ENCODE measurements at regions not wholly inside any gene's neighbourhood (a gene's known extent, or its start where the extent isn't known, plus 50 kb on each side); places are given as distances from the start of the nearest gene placed in this dataset.
"Not testable (repeated sequence)": the region's sequence is repeated elsewhere in the genome, so short reads cannot be mapped to it uniquely, and the experiment has no call there.

GRCh38 chr2:49715597-49715996 lies 561.3 kb upstream of the FSHR start:
- H3K79me2 ChIP-seq (ENCODE audit: insufficient read depth, low read length): no peaks in the 10 kb centered on the region
- no peak for TF ChIP-seq EZH2 (IDR thresholded peaks at IDR 0.05; ENCODE audit: borderline replicate concordance, low read length)
- H2AFZ ChIP-seq (ENCODE audit: low read length): no peak overlapping the region
- H3F3A ChIP-seq (ENCODE audit: insufficient read depth, low read length): no peaks in the 10 kb centered on the region
- no peaks in the 10 kb centered on the region for H3K9me2 ChIP-seq (ENCODE audit: low read depth, low read length)
- H3K9ac ChIP-seq (ENCODE audit: low read length): no peak overlapping the region
- no peak overlapping the region for H3K4me2 ChIP-seq (ENCODE audit: low read length)
- no peak overlapping the region for H3K4me3 ChIP-seq (ENCODE audit: low read depth, low read length, poor library complexity, severe bottlenecking)
- no peaks in the 10 kb centered on the region for H4K20me1 ChIP-seq (ENCODE audit: insufficient read depth, low read length)
- no peaks in the 10 kb centered on the region for H3K4me1 ChIP-seq (ENCODE audit: insufficient read depth, low read length, severe bottlenecking)
- H3K27me3 ChIP-seq (ENCODE audit: insufficient read depth, low read length): no peaks in the 10 kb centered on the region
- no peak overlapping the region for H3K27ac ChIP-seq (ENCODE audit: low read depth, low read length, poor library complexity, severe bottlenecking)
- no peaks in the 10 kb centered on the region for H3K36me3 ChIP-seq (ENCODE audit: insufficient read depth, low read length)
- H3K9me3 ChIP-seq (ENCODE audit: low read length): no peaks in the 10 kb centered on the region

DNA sequence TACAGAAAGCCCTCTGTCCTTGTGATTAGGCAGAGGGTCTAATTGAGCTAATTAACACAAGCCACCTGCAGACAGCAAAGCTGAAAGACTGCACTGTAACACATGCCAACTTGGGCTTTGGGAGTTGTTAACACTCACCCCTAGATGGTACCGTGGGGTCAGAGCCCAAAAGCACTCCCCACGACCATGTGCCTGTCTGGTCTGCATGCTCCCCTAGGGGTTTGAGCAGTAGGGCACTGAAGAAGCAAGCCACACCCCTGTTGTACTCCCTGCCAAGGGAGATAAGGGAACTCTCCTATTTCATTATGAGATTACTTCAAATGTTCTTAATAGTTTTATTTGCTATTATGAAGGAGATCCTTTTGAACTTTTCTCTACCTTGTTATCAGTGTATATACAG lies 560.1 kb upstream of the FSHR start:
- H3K79me2 ChIP-seq (ENCODE audit: insufficient read depth, low read length): no peaks in the 10 kb centered on the region
- H3K27ac ChIP-seq (ENCODE audit: low read depth, low read length, poor library complexity, severe bottlenecking): no peak overlapping the region
- no peak overlapping the region for H3K9ac ChIP-seq (ENCODE audit: low read length)
- no peaks in the 10 kb centered on the region for H3K9me2 ChIP-seq (ENCODE audit: low read depth, low read length)
- TF ChIP-seq EZH2 (IDR thresholded peaks at IDR 0.05; ENCODE audit: borderline replicate concordance, low read length) (no peak), CTCF (IDR thresholded peaks at IDR 0.05; ENCODE audit: low read length) (no peak)
- H3K4me2 ChIP-seq (ENCODE audit: low read length): no peak overlapping the region
- H3F3A ChIP-seq (ENCODE audit: insufficient read depth, low read length): no peaks in the 10 kb centered on the region
- no peaks in the 10 kb centered on the region for H3K4me1 ChIP-seq (ENCODE audit: insufficient read depth, low read length, severe bottlenecking)
- H3K27me3 ChIP-seq (ENCODE audit: insufficient read depth, low read length): no peaks in the 10 kb centered on the region
- H4K20me1 ChIP-seq (ENCODE audit: insufficient read depth, low read length): no peaks in the 10 kb centered on the region
- no peak overlapping the region for H2AFZ ChIP-seq (ENCODE audit: low read length)
- no peaks in the 10 kb centered on the region for H3K36me3 ChIP-seq (ENCODE audit: insufficient read depth, low read length)
- no peak overlapping the region for H3K4me3 ChIP-seq (ENCODE audit: low read depth, low read length, poor library complexity, severe bottlenecking)
- H3K9me3 ChIP-seq (ENCODE audit: low read length): no peaks in the 10 kb centered on the region

DNA sequence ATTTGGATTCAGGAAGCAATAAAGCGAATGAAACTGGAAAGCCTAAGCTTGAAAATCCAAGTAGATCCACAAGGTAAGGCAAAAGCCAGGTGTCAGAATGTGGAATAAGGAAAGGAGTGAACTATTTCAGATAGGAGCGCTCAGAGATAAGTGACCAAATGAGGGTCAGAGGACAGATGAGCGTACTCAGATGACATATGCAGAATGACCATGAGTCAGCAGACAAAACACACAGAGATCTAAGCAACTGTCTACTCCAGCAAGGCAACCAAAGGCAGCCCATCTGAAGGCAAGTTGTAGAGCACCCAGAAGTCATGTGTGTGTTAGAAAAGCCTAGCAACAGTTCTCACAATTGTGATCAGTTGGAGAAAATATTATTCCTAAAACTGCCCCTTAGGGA lies 548.4 kb upstream of the FSHR start:
- no peak overlapping the region for H3K27ac ChIP-seq (ENCODE audit: low read depth, low read length, poor library complexity, severe bottlenecking)
- no peaks in the 10 kb centered on the region for H3K36me3 ChIP-seq (ENCODE audit: insufficient read depth, low read length)
- no peaks in the 10 kb centered on the region for H3K79me2 ChIP-seq (ENCODE audit: insufficient read depth, low read length)
- H3K4me2 ChIP-seq (ENCODE audit: low read length): no peak overlapping the region
- no peak overlapping the region for H3K9ac ChIP-seq (ENCODE audit: low read length)
- no peak for TF ChIP-seq EZH2 (IDR thresholded peaks at IDR 0.05; ENCODE audit: borderline replicate concordance, low read length)
- TF ChIP-seq CTCF (IDR thresholded peaks at IDR 0.05; ENCODE audit: low read length): no peak
- no peak overlapping the region for H3K4me3 ChIP-seq (ENCODE audit: low read depth, low read length, poor library complexity, severe bottlenecking)
- no peaks in the 10 kb centered on the region for H3K9me2 ChIP-seq (ENCODE audit: low read depth, low read length)
- H3K9me3 ChIP-seq (ENCODE audit: low read length): no peaks in the 10 kb centered on the region
- H3K4me1 ChIP-seq (ENCODE audit: insufficient read depth, low read length, severe bottlenecking): no peaks in the 10 kb centered on the region
- H3K27me3 ChIP-seq (ENCODE audit: insufficient read depth, low read length): no peaks in the 10 kb centered on the region
- no peaks in the 10 kb centered on the region for H3F3A ChIP-seq (ENCODE audit: insufficient read depth, low read length)
- no peak overlapping the region for H2AFZ ChIP-seq (ENCODE audit: low read length)
- H4K20me1 ChIP-seq (ENCODE audit: insufficient read depth, low read length): no peaks in the 10 kb centered on the region

DNA sequence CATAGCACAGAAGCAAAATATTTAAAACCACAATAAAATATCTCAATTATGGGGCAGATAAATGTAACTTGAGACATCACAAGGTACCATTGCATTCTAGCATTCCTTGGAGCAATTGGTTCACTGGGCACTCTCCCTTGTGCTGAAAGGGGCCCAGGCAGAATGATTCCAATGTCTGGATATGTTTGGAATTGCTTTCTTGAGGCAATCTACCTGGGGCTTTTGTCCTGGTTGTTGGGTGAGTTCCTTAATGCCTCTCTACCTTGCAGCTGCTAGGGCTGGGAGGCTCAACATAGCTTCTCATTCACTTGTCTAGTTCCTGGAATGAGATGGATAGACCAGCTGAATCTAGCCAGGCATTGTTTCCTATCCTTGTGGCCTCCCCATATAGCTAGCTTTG lies 539.6 kb upstream of the FSHR start:
- Histone ChIP-seq H3K27ac (ENCODE audit: low read depth, low read length, poor library complexity, severe bottlenecking) (no peak overlapping the region), H3K79me2 (ENCODE audit: insufficient read depth, low read length) (no peaks in the 10 kb centered on the region), H4K20me1 (ENCODE audit: insufficient read depth, low read length) (no peaks in the 10 kb centered on the region), H3K4me3 (ENCODE audit: low read depth, low read length, poor library complexity, severe bottlenecking) (no peak overlapping the region), H3K9me2 (ENCODE audit: low read depth, low read length) (no peaks in the 10 kb centered on the region), H2AFZ (ENCODE audit: low read length) (no peak overlapping the region), H3K4me1 (ENCODE audit: insufficient read depth, low read length, severe bottlenecking) (no peaks in the 10 kb centered on the region), H3K9ac (ENCODE audit: low read length) (no peak overlapping the region), H3K27me3 (ENCODE audit: insufficient read depth, low read length) (no peaks in the 10 kb centered on the region), H3K9me3 (ENCODE audit: low read length) (no peaks in the 10 kb centered on the region), H3F3A (ENCODE audit: insufficient read depth, low read length) (no peaks in the 10 kb centered on the region), H3K4me2 (ENCODE audit: low read length) (no peak overlapping the region), H3K36me3 (ENCODE audit: insufficient read depth, low read length) (no peaks in the 10 kb centered on the region)
- TF ChIP-seq EZH2 (IDR thresholded peaks at IDR 0.05; ENCODE audit: borderline replicate concordance, low read length): no peak
- no peak for TF ChIP-seq CTCF (IDR thresholded peaks at IDR 0.05; ENCODE audit: low read length)

DNA sequence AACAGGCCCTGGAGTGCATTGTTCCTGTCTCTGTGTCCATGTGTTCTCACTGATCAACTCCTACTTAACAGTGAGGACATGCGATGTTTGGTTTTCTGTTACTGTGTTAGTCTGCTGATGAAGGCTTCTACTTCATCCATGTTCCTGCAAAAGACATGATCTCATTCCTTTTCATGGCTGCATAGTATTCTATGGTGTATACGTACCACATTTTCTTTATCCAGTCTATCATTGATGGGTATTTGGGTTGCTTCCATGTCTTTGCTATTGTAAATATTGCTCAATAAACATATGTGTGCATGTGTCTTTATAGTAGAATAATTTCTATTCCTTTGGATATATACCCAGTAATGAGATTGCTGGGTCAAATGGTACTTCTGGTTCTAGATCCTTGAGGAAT lies 537.7 kb upstream of the FSHR start:
- H3K4me3 ChIP-seq (ENCODE audit: low read depth, low read length, poor library complexity, severe bottlenecking); H3K36me3 ChIP-seq (ENCODE audit: insufficient read depth, low read length); H3K9me3 ChIP-seq (ENCODE audit: low read length); H3K79me2 ChIP-seq (ENCODE audit: insufficient read depth, low read length); H3K27me3 ChIP-seq (ENCODE audit: insufficient read depth, low read length); H4K20me1 ChIP-seq (ENCODE audit: insufficient read depth, low read length); H3K9me2 ChIP-seq (ENCODE audit: low read depth, low read length); H3F3A ChIP-seq (ENCODE audit: insufficient read depth, low read length); H3K9ac ChIP-seq (ENCODE audit: low read length); H3K4me1 ChIP-seq (ENCODE audit: insufficient read depth, low read length, severe bottlenecking); H3K27ac ChIP-seq (ENCODE audit: low read depth, low read length, poor library complexity, severe bottlenecking); H3K4me2 ChIP-seq (ENCODE audit: low read length); H2AFZ ChIP-seq (ENCODE audit: low read length): not testable (repeated sequence)

Data from OCI-LY1 (cell line).